GM21423 (cell line): ENCODE measurements at regions not wholly inside any gene's neighbourhood (a gene's known extent, or its start where the extent isn't known, plus 50 kb on each side); places are given as distances from the start of the nearest gene placed in this dataset.

Experiments
- ATAC-seq: cut with Tn5 transposase; IDR thresholded peaks from one replicate; pipeline ENCODE4 v1.9.1; 2021; ENCODE audit warnings: mild to moderate bottlenecking, moderate library complexity; ENCODE audit not compliant: unreplicated experiment

- ATAC-seq, result no peak
Observed at GRCh38 chr13:73859841-73860240, 274.4 kb downstream of the KLF12 start.

- ATAC-seq, result no peak
Observed at GRCh38 chr13:73857106-73857505, 277.1 kb downstream of the KLF12 start.

DNA sequence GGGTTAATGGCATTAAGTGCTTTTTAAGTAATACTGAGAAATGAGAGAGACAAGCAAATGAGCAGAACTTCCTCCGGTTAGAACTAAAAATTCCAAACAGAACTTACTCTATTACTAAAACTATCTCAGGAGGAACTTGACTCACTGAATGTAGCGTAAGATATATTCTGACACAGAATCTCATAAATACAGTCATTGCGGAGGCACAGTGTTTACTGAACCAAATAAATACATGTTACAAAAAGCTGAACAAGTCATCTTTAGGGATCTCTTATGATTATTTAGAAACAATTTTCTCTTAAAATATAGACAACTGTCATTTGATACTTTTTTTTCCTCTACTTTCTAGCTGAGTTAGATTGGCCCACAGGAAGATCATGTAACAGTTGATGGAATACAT lies 283.1 kb downstream of the KLF12 start:
- ATAC-seq, result no peak

- ATAC-seq, result no peak
Observed at GRCh38 chr13:73850104-73850873, 283.9 kb downstream of the KLF12 start.

DNA sequence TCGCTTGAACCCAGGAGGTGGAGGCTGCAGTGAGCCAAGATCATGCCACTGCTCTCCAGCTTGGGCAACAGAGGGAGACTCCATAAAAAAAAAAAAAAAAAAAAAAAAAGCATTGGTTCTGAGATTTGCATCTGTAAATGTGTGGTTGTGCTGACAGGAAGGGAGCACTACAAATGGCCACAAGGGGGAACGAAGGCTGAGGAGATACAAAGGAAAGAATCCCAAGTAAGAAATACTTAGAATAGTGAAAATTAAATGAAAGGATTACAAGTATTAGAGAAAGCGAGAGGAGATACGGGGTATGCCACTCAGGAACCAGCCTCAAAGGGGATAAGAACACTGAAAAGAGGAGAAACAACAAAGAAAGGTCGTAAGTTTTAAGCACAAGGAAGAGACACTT lies 284.9 kb downstream of the KLF12 start:
- ATAC-seq, result no peak

DNA sequence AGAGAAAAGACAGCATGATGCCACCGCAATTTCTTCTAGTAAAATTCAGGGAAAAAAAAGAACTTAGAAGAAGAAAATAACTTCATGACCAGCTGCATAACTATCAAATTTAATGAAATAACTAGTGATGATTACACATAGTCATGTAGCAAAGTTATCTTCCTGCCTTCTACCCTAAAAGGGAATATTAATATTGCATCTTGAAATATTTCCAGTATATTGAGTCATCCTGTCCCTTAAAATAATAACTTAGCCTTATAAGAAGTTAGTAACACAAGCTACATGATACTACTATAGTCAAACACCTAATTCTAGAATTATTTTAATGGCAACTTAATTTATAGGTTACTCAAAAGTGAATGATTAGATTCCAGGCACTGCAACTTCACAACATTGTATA lies 289.2 kb downstream of the KLF12 start:
- ATAC-seq, result no peak

DNA sequence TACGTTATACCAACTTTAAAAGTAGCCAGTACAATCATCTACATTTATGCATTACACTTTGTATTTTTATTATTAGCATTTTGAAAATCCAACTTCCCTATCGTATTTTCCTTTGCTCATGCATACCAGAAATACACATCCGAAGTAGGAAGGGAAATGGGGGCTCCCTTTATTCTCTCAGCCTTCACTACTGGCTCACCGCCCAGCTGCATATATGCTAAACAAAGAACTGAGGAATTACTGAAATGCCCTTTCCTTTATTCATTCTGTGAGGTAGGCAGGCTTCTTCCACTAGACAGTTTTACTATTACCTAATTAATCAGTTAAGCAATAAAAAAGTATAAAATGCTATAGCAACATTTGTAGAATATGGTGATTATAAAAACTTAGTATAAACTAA lies 291.6 kb downstream of the KLF12 start:
- ATAC-seq, result no peak

- no peak for ATAC-seq
Observed at GRCh38 chr13:73842184-73842583, 292.0 kb downstream of the KLF12 start.

- ATAC-seq, result no peak
Observed at GRCh38 chr13:73837147-73837546, 297.1 kb downstream of the KLF12 start.

- ATAC-seq, result peak; percentile 46
Observed at GRCh38 chr13:73835138-73835721, 299.0 kb downstream of the KLF12 start.

DNA sequence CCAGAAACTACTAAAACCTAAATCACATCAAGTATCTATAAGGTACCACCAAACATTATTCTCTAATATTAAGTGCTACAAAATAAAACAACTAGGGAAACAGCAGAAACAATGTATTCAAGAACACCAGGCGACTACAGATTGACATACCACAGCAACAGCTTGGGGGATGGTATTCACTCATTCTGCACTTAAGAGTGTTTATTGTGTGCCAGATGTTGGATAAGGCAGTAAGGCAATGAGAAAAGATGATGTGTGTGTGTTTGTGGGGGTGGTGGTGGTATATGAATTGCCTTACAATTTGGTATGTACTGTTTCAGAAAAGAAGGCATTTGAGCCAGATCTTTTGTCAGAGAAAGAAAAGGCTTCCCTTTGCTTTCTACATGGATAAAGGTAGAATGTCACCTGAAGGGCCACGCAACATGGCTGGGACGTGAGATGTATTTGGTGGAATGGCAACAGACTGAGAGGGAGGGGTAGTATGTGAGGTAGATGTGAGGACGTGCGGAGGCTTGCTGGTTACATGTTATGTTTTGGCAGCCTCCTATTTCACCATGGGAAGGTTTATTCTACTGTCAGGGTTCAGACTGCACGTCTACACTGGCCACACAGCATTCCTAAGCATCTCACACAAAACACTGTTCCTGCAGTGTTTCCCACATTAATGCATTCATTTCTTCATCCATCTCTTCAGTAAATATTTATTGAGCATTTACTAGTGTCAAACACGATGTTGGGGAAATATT lies 300.7 kb downstream of the KLF12 start:
- no peak for ATAC-seq

- ATAC-seq, result no peak
Observed at GRCh38 chr13:73832825-73833224, 301.4 kb downstream of the KLF12 start.

GRCh38 chr13:73832128-73832588 lies 302.0 kb downstream of the KLF12 start:
- no peak for ATAC-seq

DNA sequence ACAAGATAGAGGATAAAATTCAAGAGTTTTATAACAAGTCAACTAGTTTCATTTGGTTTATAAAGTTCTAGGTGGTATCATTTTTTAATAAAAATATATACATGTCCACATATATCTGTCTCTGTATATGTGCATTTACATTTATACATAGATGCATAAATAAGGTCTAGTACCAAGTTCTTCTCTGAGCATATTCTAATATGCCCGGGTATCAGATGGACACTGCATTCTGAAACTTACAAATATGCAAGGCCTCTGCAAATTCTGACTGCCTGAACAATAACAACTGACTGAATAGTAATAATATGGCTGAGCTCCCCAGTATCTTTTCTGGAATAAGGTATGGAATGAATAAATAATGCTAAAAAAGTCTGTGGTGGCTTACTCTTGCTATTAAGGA lies 304.8 kb downstream of the KLF12 start:
- no peak for ATAC-seq

DNA sequence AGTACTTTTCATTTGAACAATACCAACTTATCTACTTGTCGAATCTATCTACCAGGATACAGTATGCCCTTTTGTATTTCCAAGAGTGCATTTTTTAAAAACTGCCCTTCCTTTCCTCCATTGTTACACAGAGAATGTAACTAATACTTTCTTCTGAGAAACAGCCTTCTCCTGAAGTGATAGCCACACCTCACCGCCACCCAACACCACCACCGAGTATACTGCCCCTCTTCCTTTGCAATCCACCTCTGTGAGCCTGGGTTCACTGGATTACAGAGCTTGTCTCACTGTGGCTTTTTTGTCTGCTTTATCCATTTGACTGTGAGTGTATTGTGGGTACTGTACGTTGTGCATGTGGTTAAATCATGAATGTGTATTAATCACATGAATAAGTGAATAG lies 305.4 kb downstream of the KLF12 start:
- ATAC-seq, result no peak

- no peak for ATAC-seq
Observed at GRCh38 chr13:73827434-73827833, 306.8 kb downstream of the KLF12 start.

- no peak for ATAC-seq
Observed at GRCh38 chr13:73825143-73825542, 309.1 kb downstream of the KLF12 start.

- ATAC-seq, result no peak
Observed at GRCh38 chr13:73822668-73823592, 311.3 kb downstream of the KLF12 start.

DNA sequence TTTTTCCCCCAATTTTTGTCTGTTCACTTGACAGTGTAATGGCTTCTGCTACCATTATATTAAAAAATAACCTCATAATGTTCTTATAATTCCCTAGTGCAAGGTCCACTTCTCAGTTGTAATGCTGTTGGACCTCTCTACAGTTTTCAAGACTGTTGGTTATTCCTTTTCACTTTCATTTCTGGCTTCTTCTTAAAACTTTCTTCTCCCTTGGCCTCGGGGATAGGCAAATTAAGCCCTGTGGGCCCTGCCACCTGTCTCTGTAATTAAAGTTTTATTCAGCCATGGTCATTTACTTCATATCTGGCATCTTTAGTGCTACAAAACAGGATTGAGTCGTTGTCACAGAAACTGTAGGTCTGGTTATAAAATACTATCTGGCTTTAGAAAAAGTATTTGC lies 313.5 kb downstream of the KLF12 start:
- no peak for ATAC-seq

DNA sequence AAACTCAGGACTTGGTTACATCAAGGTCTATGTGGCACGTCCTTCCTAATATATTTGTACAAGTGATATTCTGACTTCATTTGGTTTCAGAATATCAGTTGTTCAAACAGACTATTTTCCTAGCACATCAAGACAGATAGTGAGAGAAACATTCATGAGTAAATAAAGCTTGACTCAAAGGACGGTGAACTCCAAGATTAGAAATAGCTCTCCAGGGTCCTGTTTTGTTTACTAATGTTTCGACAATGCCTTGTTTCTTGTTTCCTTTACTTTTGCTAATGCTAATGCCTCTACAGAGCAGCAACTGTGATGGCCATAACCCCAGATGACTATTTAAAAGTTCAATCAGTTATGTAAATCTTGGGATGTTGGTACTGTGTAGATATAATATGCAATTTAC lies 313.9 kb downstream of the KLF12 start:
- ATAC-seq, result no peak

- ATAC-seq, result no peak
Observed at GRCh38 chr13:73819711-73820110, 314.5 kb downstream of the KLF12 start.
